ENCODE measurements at regions not wholly inside any gene's neighbourhood (a gene's known extent, or its start where the extent isn't known, plus 50 kb on each side); places are given as distances from the start of the nearest gene placed in this dataset.

- TF ChIP-seq CTCF (IDR thresholded peaks at IDR 0.05) (no peak), POLR2A (IDR thresholded peaks at IDR 0.05) (no peak)
These were observed 1491.9 kb downstream of the FAM181B start for GRCh38 chr11:81241672-81242275.

All from adrenal gland (tissue), 5 donors.